Neural progenitor cell (in vitro differentiated cells): ENCODE measurements at regions not wholly inside any gene's neighbourhood (a gene's known extent, or its start where the extent isn't known, plus 50 kb on each side); places are given as distances from the start of the nearest gene placed in this dataset.

Experiments
- EZH2 ChIP-seq: fragments of 200-600 bp; sonication (generic); IDR thresholded peaks from 2 replicates; pipeline ENCODE4 v1.6.1; 2017; ENCODE audit warnings: antibody characterized with exemption, mild to moderate bottlenecking, moderate library complexity
- EZH2phosphoT487 ChIP-seq: fragments of 200-600 bp; sonication (generic); IDR thresholded peaks from 2 replicates; pipeline ENCODE4 v1.6.1; 2017; ENCODE audit warnings: antibody characterized with exemption
- TF ChIP-seq, protein P1 (sequence below): fragments of 200-600 bp; sonication (generic); IDR thresholded peaks from 2 replicates; pipeline ENCODE4 v1.5.1; 2017; ENCODE audit warnings: antibody characterized with exemption, mild to moderate bottlenecking

DNA sequence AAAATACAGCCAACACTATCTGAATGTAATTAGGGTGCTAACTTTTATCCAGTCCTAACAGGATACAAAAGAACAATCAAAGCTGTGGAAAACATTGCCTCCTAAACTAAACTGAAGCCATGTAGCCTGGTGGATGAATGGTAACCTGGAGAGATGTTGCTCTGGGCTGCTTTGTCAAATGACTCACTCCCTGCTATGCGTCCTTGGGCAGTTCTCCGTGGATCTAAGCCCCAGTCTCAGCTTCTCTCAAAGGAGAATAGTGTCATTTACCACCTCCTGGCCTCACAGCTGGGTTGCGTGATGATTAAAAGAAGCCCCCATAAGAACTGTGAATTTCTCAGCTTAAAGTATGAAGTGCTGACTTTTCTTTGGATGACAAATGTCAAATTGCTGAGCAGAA lies 203.7 kb downstream of the ICOS start:
- TF ChIP-seq, protein P1, sequence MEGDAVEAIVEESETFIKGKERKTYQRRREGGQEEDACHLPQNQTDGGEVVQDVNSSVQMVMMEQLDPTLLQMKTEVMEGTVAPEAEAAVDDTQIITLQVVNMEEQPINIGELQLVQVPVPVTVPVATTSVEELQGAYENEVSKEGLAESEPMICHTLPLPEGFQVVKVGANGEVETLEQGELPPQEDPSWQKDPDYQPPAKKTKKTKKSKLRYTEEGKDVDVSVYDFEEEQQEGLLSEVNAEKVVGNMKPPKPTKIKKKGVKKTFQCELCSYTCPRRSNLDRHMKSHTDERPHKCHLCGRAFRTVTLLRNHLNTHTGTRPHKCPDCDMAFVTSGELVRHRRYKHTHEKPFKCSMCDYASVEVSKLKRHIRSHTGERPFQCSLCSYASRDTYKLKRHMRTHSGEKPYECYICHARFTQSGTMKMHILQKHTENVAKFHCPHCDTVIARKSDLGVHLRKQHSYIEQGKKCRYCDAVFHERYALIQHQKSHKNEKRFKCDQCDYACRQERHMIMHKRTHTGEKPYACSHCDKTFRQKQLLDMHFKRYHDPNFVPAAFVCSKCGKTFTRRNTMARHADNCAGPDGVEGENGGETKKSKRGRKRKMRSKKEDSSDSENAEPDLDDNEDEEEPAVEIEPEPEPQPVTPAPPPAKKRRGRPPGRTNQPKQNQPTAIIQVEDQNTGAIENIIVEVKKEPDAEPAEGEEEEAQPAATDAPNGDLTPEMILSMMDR, result no peak
- TF ChIP-seq EZH2 (no peak), EZH2phosphoT487 (no peak)
